ENCODE measurements at regions not wholly inside any gene's neighbourhood (a gene's known extent, or its start where the extent isn't known, plus 50 kb on each side); places are given as distances from the start of the nearest gene placed in this dataset.

GRCh38 chr2:37871456-37872191 lies 53.5 kb upstream of the RMDN2 start:
- Histone ChIP-seq H3K36me3 (no peaks in the 10 kb centered on the region), H3K4me1 (no peaks in the 10 kb centered on the region), H3K9me3 (no peaks in the 10 kb centered on the region), H3K4me3 (no peak overlapping the region), H3K27me3 (no peaks in the 10 kb centered on the region), H3K27ac (no peak overlapping the region)
- ATAC-seq: peak in 1 of 4 donors; percentile 22
- intact Hi-C loops (cut with DNase I): no loop called here
- no peak for DNase-seq
- TF ChIP-seq, protein P1, sequence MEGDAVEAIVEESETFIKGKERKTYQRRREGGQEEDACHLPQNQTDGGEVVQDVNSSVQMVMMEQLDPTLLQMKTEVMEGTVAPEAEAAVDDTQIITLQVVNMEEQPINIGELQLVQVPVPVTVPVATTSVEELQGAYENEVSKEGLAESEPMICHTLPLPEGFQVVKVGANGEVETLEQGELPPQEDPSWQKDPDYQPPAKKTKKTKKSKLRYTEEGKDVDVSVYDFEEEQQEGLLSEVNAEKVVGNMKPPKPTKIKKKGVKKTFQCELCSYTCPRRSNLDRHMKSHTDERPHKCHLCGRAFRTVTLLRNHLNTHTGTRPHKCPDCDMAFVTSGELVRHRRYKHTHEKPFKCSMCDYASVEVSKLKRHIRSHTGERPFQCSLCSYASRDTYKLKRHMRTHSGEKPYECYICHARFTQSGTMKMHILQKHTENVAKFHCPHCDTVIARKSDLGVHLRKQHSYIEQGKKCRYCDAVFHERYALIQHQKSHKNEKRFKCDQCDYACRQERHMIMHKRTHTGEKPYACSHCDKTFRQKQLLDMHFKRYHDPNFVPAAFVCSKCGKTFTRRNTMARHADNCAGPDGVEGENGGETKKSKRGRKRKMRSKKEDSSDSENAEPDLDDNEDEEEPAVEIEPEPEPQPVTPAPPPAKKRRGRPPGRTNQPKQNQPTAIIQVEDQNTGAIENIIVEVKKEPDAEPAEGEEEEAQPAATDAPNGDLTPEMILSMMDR (IDR thresholded peaks at IDR 0.05): no peak
- TF ChIP-seq POLR2A (IDR thresholded peaks at IDR 0.05): no peak
- 64% methylated on average over 7 of the region's 7 CpGs for WGBS (ENCODE audit: insufficient coverage, low coverage, low lambda C conversion rate, missing lambda C conversion rate)

GRCh38 chr2:37872192-37872750 lies 52.8 kb upstream of the RMDN2 start:
- intact Hi-C loops (cut with DNase I): no loop called here
- no peaks in the 10 kb centered on the region for H3K27me3 ChIP-seq
- H3K4me1 ChIP-seq: no peaks in the 10 kb centered on the region
- no peaks in the 10 kb centered on the region for H3K36me3 ChIP-seq
- DNase-seq (no peak), ATAC-seq (no peak)
- TF ChIP-seq POLR2A (IDR thresholded peaks at IDR 0.05): no peak
- TF ChIP-seq, protein P1 (IDR thresholded peaks at IDR 0.05): no peak
- H3K4me3 ChIP-seq: no peak overlapping the region
- WGBS (ENCODE audit: insufficient coverage, low coverage, low lambda C conversion rate, missing lambda C conversion rate): 85% methylated on average over 4 of the region's 5 CpGs
- no peaks in the 10 kb centered on the region for H3K9me3 ChIP-seq
- no peak overlapping the region for H3K27ac ChIP-seq

DNA sequence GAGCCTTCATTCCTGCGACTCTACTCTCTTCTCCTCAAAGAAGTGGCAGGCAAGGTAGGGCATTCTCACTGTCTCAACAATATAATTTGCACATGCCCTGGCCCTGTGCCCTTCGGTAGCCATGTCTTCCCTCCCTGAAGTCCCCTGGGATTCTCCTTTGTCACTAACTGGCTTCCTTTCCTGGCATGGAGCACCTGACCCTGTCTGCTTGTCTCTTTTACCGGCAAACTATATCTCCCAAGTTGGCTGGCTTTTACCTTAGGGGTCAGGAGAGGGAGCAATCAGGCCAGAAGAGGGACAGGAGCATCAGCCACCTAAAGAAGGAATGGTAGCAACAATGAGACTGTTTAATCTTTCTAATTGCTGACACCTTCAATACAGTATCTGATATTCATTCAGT lies 51.9 kb upstream of the RMDN2 start:
- DNase-seq (no peak), ATAC-seq (no peak)
- TF ChIP-seq, protein P1 (IDR thresholded peaks at IDR 0.05): no peak
- intact Hi-C loops (cut with DNase I): no loop called here
- Histone ChIP-seq H3K36me3 (no peaks in the 10 kb centered on the region), H3K4me3 (no peak overlapping the region), H3K27me3 (no peaks in the 10 kb centered on the region), H3K9me3 (no peaks in the 10 kb centered on the region), H3K4me1 (no peaks in the 10 kb centered on the region), H3K27ac (no peak overlapping the region)
- WGBS (ENCODE audit: insufficient coverage, low coverage, low lambda C conversion rate, missing lambda C conversion rate): 48% methylated on average over 3 of the region's 3 CpGs

- intact Hi-C loops (cut with DNase I): no loop called here
- ATAC-seq (no peak), DNase-seq (no peak)
- Histone ChIP-seq H3K4me1 (no peaks in the 10 kb centered on the region), H3K27me3 (no peaks in the 10 kb centered on the region), H3K27ac (no peak overlapping the region), H3K4me3 (no peak overlapping the region), H3K9me3 (no peaks in the 10 kb centered on the region), H3K36me3 (no peaks in the 10 kb centered on the region)
- 87% methylated on average over 5 of the region's 7 CpGs for WGBS (ENCODE audit: insufficient coverage, low coverage, low lambda C conversion rate, missing lambda C conversion rate)
- no peak for TF ChIP-seq POLR2A (IDR thresholded peaks at IDR 0.05)
- TF ChIP-seq, protein P1 (IDR thresholded peaks at IDR 0.05): no peak
Observed at GRCh38 chr2:37873749-37874330, 51.2 kb upstream of the RMDN2 start.
